Tibial artery (tissue), 4 donors: ENCODE measurements at regions not wholly inside any gene's neighbourhood (a gene's known extent, or its start where the extent isn't known, plus 50 kb on each side); places are given as distances from the start of the nearest gene placed in this dataset.

Source experiments
- DNase-seq, 2 donors: peaks; one replicate each; pipeline ENCODE4 v3.0.0-alpha.2; 2019
- H3K27ac ChIP-seq, 2 donors: fragments of 200-600 bp; sonication (generic) in 1 of 2; 1 replicate in 1 of 2; 2 replicates in 1 of 2; pipeline ENCODE4 v1.5.1; 2018 to 2019; ENCODE audit warnings: mild to moderate bottlenecking in 1 of 2
- H3K27me3 ChIP-seq, 2 donors: fragments of 200-600 bp; sonication (generic) in 1 of 2; one replicate each; pipeline versions ENCODE4 v1.5.1 to v1.6.0; 2016 to 2019
- H3K36me3 ChIP-seq, 3 donors: fragments of 200-600 bp; sonication (generic) in 2 of 3; one replicate each; pipeline ENCODE4 v1.5.1; 2016 to 2019; ENCODE audit warnings: mild to moderate bottlenecking in 2 of 3
- H3K4me1 ChIP-seq, 4 donors: fragments of 200-600 bp; sonication (generic) in 2 of 4; 1 replicate in 3 of 4; 2 replicates in 1 of 4; pipeline ENCODE4 v1.5.1; 2016 to 2019
- H3K4me3 ChIP-seq, 2 donors: fragments of 200-600 bp; sonication (generic) in 1 of 2; 1 replicate in 1 of 2; 2 replicates in 1 of 2; pipeline ENCODE4 v1.5.1; 2018 to 2019; ENCODE audit warnings: mild to moderate bottlenecking in 2 of 2
- H3K9me3 ChIP-seq, 3 donors: fragments of 200-600 bp; sonication (generic) in 1 of 3; one replicate each; pipeline ENCODE4 v1.5.1; 2016 to 2019
- CTCF ChIP-seq, 2 experiments: fragments of 200-600 bp in 1 of 2; fragments of 450-650 bp in 1 of 2; IDR thresholded peaks; one replicate each; pipeline ENCODE4 v1.5.1; 2017 to 2019; ENCODE audit warnings: antibody characterized with exemption in 2 of 2, mild to moderate bottlenecking in 1 of 2, moderate library complexity in 1 of 2
- intact Hi-C: fragments of 100-400 bp; cut with DNase I; formaldehyde crosslinking; loops from one replicate; pipeline ENCODE4 v1.15.0; 2023; ENCODE audit warnings: low total_unique reads

- H3K4me1 ChIP-seq: peaks cover 7 to 36% (median 17%) of the 10 kb centered on the region in 4 donors
- H3K9me3 ChIP-seq: no peaks in the 10 kb centered on the region
- intact Hi-C loops: no loop called here
- peak overlapping the region; percentile 72 to 77 for H3K27ac ChIP-seq
- no peaks in the 10 kb centered on the region for H3K27me3 ChIP-seq
- no peaks in the 10 kb centered on the region for H3K36me3 ChIP-seq
- DNase-seq: peak; percentile 55 to 89
- peak overlapping the region; percentile 34 to 37 for H3K4me3 ChIP-seq
- TF ChIP-seq CTCF (IDR thresholded peaks at IDR 0.05): no peak
These were observed 88.5 kb upstream of the NCOR2 start for GRCh38 chr12:124655698-124656516.

GRCh38 chr12:124655048-124655697 lies 87.8 kb upstream of the NCOR2 start:
- Histone ChIP-seq H3K27ac (peak overlapping the region; percentile 72 to 77), H3K27me3 (no peaks in the 10 kb centered on the region), H3K9me3 (no peaks in the 10 kb centered on the region), H3K4me3 (peak overlapping the region; percentile 34 to 37), H3K36me3 (no peaks in the 10 kb centered on the region), H3K4me1 (peaks cover 7 to 36% (median 17%) of the 10 kb centered on the region in 4 donors)
- no peak for TF ChIP-seq CTCF (IDR thresholded peaks at IDR 0.05)
- DNase-seq: peak in 1 of 2 donors; percentile 83
- intact Hi-C loops: no loop called here

GRCh38 chr12:124654666-124655047 lies 87.2 kb upstream of the NCOR2 start:
- peak overlapping the region; percentile 72 to 77 for H3K27ac ChIP-seq
- no peak for DNase-seq
- H3K9me3 ChIP-seq: no peaks in the 10 kb centered on the region
- peaks cover 7 to 36% (median 17%) of the 10 kb centered on the region in 4 donors for H3K4me1 ChIP-seq
- no peaks in the 10 kb centered on the region for H3K36me3 ChIP-seq
- H3K27me3 ChIP-seq: no peaks in the 10 kb centered on the region
- TF ChIP-seq CTCF (IDR thresholded peaks at IDR 0.05): no peak
- intact Hi-C loops: no loop called here
- peak overlapping the region; percentile 34 to 37 for H3K4me3 ChIP-seq

GRCh38 chr12:124653169-124653931 lies 85.9 kb upstream of the NCOR2 start:
- H3K4me3 ChIP-seq: no peak overlapping the region
- peak overlapping the region; percentile 45 to 48 for H3K27ac ChIP-seq
- intact Hi-C loops: no loop called here
- peaks cover 7 to 36% (median 17%) of the 10 kb centered on the region in 4 donors for H3K4me1 ChIP-seq
- no peak for DNase-seq
- no peak for TF ChIP-seq CTCF (IDR thresholded peaks at IDR 0.05)
- H3K36me3 ChIP-seq: no peaks in the 10 kb centered on the region
- H3K27me3 ChIP-seq: no peaks in the 10 kb centered on the region
- peaks cover 0 to 5% (median 0%) of the 10 kb centered on the region in 3 donors for H3K9me3 ChIP-seq

- intact Hi-C loops: no loop called here
- H3K36me3 ChIP-seq: no peaks in the 10 kb centered on the region
These were observed 85.2 kb upstream of the NCOR2 start for GRCh38 chr12:124652661-124653060.

More at GRCh38 chr12:124652661-124653060, 85.2 kb upstream of the NCOR2 start:
- TF ChIP-seq CTCF (IDR thresholded peaks at IDR 0.05): no peak
- no peak for DNase-seq
- Histone ChIP-seq H3K9me3 (peaks cover 0 to 5% (median 0%) of the 10 kb centered on the region in 3 donors), H3K27ac (peak overlapping the region in 1 of 2 donors; percentile 48), H3K4me1 (peaks cover 7 to 36% (median 17%) of the 10 kb centered on the region in 4 donors), H3K27me3 (no peaks in the 10 kb centered on the region), H3K4me3 (no peak overlapping the region)
